A673 (cell line): ENCODE measurements at regions not wholly inside any gene's neighbourhood (a gene's known extent, or its start where the extent isn't known, plus 50 kb on each side); places are given as distances from the start of the nearest gene placed in this dataset.

ENCODE experiments used
- BruUV-seq: library from RNA; stranded (reverse); fragments of 400-500 nt; replicated peaks from 2 replicates; lab custom pipeline; 2021; lab: Mats Ljungman, UMichigan
- CTCF ChIA-PET: fragments of 300-600 bp; sonication (Branson Sonifier 250); formaldehyde crosslinking; loops from one replicate; lab custom pipeline; 2022; ENCODE audit warnings: antibody characterized with exemption; lab: Charles Lee
- POLR2A ChIA-PET: fragments of 300-600 bp; sonication (Branson Sonifier 250); formaldehyde crosslinking; loops from one replicate; lab custom pipeline; 2022; ENCODE audit warnings: antibody characterized with exemption; ENCODE audit not compliant: low non-redundant PET; lab: Charles Lee
- DNase-seq: peaks from one replicate; pipeline ENCODE4 v3.0.0-alpha.2; 2015; ENCODE audit warnings: low spot score
- H3K27ac ChIP-seq: fragments of 200-600 bp; sonication (generic); 2 replicates; pipeline ENCODE4 v1.5.1; 2016; ENCODE audit warnings: mixed run types, low read depth, mild to moderate bottlenecking, mixed read lengths, antibody characterized with exemption, low read length; ENCODE audit not compliant: poor library complexity, severe bottlenecking
- H3K27me3 ChIP-seq: fragments of 200-600 bp; sonication (generic); replicated peaks from 2 replicates; pipeline ENCODE4 v1.6.1; 2017; ENCODE audit warnings: mixed run types, low read depth, mild to moderate bottlenecking, mixed read lengths, antibody characterized with exemption, low read length; ENCODE audit not compliant: insufficient read depth, poor library complexity
- H3K36me3 ChIP-seq: fragments of 200-600 bp; sonication (generic); 2 replicates; pipeline ENCODE4 v1.6.1; 2016; ENCODE audit warnings: mixed run types, mild to moderate bottlenecking, mixed read lengths, antibody characterized with exemption, low read length; ENCODE audit not compliant: insufficient read depth, poor library complexity, severe bottlenecking
- H3K4me1 ChIP-seq: fragments of 200-600 bp; sonication (generic); 2 replicates; pipeline ENCODE4 v1.6.1; 2017; ENCODE audit warnings: mixed run types, mild to moderate bottlenecking, mixed read lengths, antibody characterized with exemption, low read length; ENCODE audit not compliant: insufficient read depth, poor library complexity, severe bottlenecking
- H3K4me3 ChIP-seq: fragments of 200-600 bp; sonication (generic); 2 replicates; pipeline ENCODE4 v1.5.1; 2016; ENCODE audit warnings: low read depth, mixed run types, mild to moderate bottlenecking, mixed read lengths, low read length; ENCODE audit not compliant: poor library complexity, severe bottlenecking
- H3K9me3 ChIP-seq: fragments of 200-600 bp; sonication (generic); 2 replicates; pipeline ENCODE4 v1.6.1; 2016; ENCODE audit warnings: mixed run types, low read depth, mild to moderate bottlenecking, mixed read lengths, antibody characterized with exemption, low read length; ENCODE audit not compliant: poor library complexity, severe bottlenecking
- CTCF ChIP-seq: fragments of 300-800, 200-600 bp; sonication (generic); conservative IDR thresholded peaks from 2 replicates; pipeline ENCODE4 v1.5.1; 2017; ENCODE audit warnings: low read depth, mild to moderate bottlenecking, antibody characterized with exemption, low read length, moderate library complexity, mixed read lengths
- EZH2 ChIP-seq: fragments of 200-600 bp; sonication (generic); IDR thresholded peaks from 2 replicates; pipeline ENCODE4 v1.6.1; 2017; ENCODE audit warnings: borderline replicate concordance, low read depth, mild to moderate bottlenecking, mixed read lengths, antibody characterized with exemption, low read length; ENCODE audit not compliant: poor library complexity, severe bottlenecking
- intact Hi-C: fragments of 100-400 bp; cut with micrococcal nuclease; formaldehyde crosslinking; loops from one replicate; pipeline ENCODE4 v1.10.0; 2022; ENCODE audit not compliant: unreplicated experiment

GRCh38 chr1:185533596-185533995, 200.6 kb upstream of the HMCN1 start:
- intact Hi-C loops = no loop called here
- TF ChIP-seq CTCF (no peak), EZH2 (no peak)
- no peaks in the 10 kb centered on the region for H3K9me3 ChIP-seq
- ChIA-PET CTCF (no interaction called here), POLR2A (no interaction called here)
- no peaks in the 10 kb centered on the region for H3K36me3 ChIP-seq
- peaks cover 26% of the 10 kb centered on the region for H3K4me1 ChIP-seq
- H3K27ac ChIP-seq = no peak overlapping the region
- H3K4me3 ChIP-seq = no peak overlapping the region
- DNase-seq = no peak
- H3K27me3 ChIP-seq = no peaks in the 10 kb centered on the region
- BruUV-seq = no TSS peak

- POLR2A ChIA-PET = no interaction called here
- Histone ChIP-seq H3K36me3 (no peaks in the 10 kb centered on the region), H3K27me3 (no peaks in the 10 kb centered on the region), H3K9me3 (no peaks in the 10 kb centered on the region), H3K4me1 (peaks cover 26% of the 10 kb centered on the region), H3K27ac (no peak overlapping the region), H3K4me3 (no peak overlapping the region)
- CTCF ChIA-PET = interaction anchor here (0.6 kb wide), 1 partner anchor 137 kb away, joined by 3 read pairs; no protein-coding TSS in a partner anchor
- intact Hi-C loops = no loop called here
- no TSS peak for BruUV-seq
- no peak for DNase-seq
- TF ChIP-seq CTCF = no peak
- no peak for TF ChIP-seq EZH2
Observed at GRCh38 chr1:185532856-185533255, 201.3 kb upstream of the HMCN1 start.

GRCh38 chr1:185531838-185532237, 202.4 kb upstream of the HMCN1 start:
- CTCF ChIA-PET = no interaction called here
- POLR2A ChIA-PET = no interaction called here
- intact Hi-C loops = no loop called here
- H3K36me3 ChIP-seq = no peaks in the 10 kb centered on the region
- DNase-seq = no peak
- peaks cover 26% of the 10 kb centered on the region for H3K4me1 ChIP-seq
- TF ChIP-seq EZH2 = no peak
- no peak for TF ChIP-seq CTCF
- H3K9me3 ChIP-seq = no peaks in the 10 kb centered on the region
- no TSS peak for BruUV-seq
- H3K27me3 ChIP-seq = no peaks in the 10 kb centered on the region
- H3K4me3 ChIP-seq = no peak overlapping the region
- no peak overlapping the region for H3K27ac ChIP-seq
